ENCODE measurements at regions not wholly inside any gene's neighbourhood (a gene's known extent, or its start where the extent isn't known, plus 50 kb on each side); places are given as distances from the start of the nearest gene placed in this dataset.
"Not testable (repeated sequence)": the region's sequence is repeated elsewhere in the genome, so short reads cannot be mapped to it uniquely, and the experiment has no call there.

DNA sequence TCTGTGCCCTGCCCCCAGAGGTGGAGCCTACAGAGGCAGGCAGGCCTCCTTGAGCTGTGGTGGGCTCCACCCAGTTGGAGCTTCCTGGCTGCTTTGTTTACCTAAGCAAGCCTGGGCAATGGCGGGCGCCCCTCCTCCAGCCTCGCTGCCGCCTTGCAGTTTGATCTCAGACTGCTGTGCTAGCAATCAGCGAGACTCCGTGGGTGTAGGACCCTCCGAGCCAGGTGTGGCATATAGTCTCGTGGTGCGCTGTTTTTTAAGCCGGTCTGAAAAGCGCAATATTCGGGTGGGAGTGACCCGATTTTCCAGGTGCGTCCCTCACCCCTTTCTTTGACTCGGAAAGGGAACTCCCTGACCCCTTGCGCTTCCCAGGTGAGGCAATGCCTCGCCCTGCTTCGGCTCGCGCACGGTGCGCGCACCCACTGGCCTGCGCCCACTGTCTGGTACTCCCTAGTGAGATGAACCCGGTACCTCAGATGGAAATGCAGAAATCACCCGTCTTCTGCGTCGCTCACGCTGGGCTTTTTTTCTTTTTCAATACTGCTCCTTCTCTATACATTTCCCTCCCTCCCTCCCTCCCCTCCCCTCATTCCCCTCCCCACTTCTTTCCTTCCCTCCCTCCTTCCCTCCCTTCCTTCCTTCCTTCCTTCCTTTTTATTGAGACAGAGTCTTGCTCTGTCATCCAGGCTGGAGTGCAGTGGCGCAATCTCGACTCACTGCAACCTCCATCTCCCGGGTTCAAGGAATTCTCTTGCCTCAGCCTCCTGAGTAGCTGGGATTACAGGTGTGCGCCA lies 197.1 kb upstream of the TBL1XR1 start:
- not testable (repeated sequence) for TF ChIP-seq EZH2 (IDR thresholded peaks at IDR 0.05; ENCODE audit: borderline replicate concordance, low read depth, low read length, severe bottlenecking); POLR2A (IDR thresholded peaks at IDR 0.05; ENCODE audit: low read depth, low read length); POLR2AphosphoS5 (IDR thresholded peaks at IDR 0.05; ENCODE audit: insufficient read depth, low read depth, low read length); FOS (IDR thresholded peaks at IDR 0.05; ENCODE audit: borderline replicate concordance, insufficient read depth, low read length)
- TF ChIP-seq, protein P1, sequence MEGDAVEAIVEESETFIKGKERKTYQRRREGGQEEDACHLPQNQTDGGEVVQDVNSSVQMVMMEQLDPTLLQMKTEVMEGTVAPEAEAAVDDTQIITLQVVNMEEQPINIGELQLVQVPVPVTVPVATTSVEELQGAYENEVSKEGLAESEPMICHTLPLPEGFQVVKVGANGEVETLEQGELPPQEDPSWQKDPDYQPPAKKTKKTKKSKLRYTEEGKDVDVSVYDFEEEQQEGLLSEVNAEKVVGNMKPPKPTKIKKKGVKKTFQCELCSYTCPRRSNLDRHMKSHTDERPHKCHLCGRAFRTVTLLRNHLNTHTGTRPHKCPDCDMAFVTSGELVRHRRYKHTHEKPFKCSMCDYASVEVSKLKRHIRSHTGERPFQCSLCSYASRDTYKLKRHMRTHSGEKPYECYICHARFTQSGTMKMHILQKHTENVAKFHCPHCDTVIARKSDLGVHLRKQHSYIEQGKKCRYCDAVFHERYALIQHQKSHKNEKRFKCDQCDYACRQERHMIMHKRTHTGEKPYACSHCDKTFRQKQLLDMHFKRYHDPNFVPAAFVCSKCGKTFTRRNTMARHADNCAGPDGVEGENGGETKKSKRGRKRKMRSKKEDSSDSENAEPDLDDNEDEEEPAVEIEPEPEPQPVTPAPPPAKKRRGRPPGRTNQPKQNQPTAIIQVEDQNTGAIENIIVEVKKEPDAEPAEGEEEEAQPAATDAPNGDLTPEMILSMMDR (IDR thresholded peaks at IDR 0.05; ENCODE audit: extremely low read depth in 1 of 2, insufficient read depth in 1 of 2, low read depth in 1 of 2, low read length in 2 of 2): not testable (repeated sequence)
- TF ChIP-seq, protein P2, sequence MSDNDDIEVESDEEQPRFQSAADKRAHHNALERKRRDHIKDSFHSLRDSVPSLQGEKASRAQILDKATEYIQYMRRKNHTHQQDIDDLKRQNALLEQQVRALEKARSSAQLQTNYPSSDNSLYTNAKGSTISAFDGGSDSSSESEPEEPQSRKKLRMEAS (IDR thresholded peaks at IDR 0.05; ENCODE audit: insufficient read depth, insufficient read length): not testable (repeated sequence)
